ENCODE measurements at regions not wholly inside any gene's neighbourhood (a gene's known extent, or its start where the extent isn't known, plus 50 kb on each side); places are given as distances from the start of the nearest gene placed in this dataset.

DNA sequence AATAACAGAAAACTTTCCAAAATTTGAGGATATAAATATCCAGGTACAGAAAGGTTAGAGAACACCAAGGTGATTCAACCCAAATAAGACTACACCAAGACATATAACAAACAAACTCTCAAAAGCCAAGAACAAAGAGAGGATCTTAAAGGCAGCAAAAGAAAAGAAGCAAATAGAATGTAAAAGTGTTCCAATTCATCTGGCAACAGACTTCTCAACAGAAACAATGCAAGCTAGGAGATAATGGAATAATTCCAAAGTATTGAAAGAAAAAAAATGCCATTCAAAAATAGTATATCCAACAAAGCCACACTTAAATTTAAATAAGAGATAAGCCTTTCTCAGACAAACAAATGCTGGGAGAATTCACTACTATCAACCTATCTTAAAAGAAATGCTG lies 153.0 kb upstream of the FAT3 start:
- no peak for TF ChIP-seq POLR2A (IDR thresholded peaks at IDR 0.05)
- TF ChIP-seq, protein P1, sequence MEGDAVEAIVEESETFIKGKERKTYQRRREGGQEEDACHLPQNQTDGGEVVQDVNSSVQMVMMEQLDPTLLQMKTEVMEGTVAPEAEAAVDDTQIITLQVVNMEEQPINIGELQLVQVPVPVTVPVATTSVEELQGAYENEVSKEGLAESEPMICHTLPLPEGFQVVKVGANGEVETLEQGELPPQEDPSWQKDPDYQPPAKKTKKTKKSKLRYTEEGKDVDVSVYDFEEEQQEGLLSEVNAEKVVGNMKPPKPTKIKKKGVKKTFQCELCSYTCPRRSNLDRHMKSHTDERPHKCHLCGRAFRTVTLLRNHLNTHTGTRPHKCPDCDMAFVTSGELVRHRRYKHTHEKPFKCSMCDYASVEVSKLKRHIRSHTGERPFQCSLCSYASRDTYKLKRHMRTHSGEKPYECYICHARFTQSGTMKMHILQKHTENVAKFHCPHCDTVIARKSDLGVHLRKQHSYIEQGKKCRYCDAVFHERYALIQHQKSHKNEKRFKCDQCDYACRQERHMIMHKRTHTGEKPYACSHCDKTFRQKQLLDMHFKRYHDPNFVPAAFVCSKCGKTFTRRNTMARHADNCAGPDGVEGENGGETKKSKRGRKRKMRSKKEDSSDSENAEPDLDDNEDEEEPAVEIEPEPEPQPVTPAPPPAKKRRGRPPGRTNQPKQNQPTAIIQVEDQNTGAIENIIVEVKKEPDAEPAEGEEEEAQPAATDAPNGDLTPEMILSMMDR (IDR thresholded peaks at IDR 0.05), result no peak
